ENCODE measurements at regions not wholly inside any gene's neighbourhood (a gene's known extent, or its start where the extent isn't known, plus 50 kb on each side); places are given as distances from the start of the nearest gene placed in this dataset.

GRCh38 chr14:80336608-80337106 lies 125.4 kb upstream of the DIO2 start:
- TF ChIP-seq SPI1 (IDR thresholded peaks at IDR 0.05; ENCODE audit: borderline replicate concordance, low read depth) (no peak), GABPA (IDR thresholded peaks at IDR 0.05; ENCODE audit: low read depth) (no peak), REST (IDR thresholded peaks at IDR 0.05; ENCODE audit: insufficient replicate concordance, low read depth) (no peak), POLR2AphosphoS5 (IDR thresholded peaks at IDR 0.05; ENCODE audit: low read depth) (no peak)
- TF ChIP-seq, protein P1, sequence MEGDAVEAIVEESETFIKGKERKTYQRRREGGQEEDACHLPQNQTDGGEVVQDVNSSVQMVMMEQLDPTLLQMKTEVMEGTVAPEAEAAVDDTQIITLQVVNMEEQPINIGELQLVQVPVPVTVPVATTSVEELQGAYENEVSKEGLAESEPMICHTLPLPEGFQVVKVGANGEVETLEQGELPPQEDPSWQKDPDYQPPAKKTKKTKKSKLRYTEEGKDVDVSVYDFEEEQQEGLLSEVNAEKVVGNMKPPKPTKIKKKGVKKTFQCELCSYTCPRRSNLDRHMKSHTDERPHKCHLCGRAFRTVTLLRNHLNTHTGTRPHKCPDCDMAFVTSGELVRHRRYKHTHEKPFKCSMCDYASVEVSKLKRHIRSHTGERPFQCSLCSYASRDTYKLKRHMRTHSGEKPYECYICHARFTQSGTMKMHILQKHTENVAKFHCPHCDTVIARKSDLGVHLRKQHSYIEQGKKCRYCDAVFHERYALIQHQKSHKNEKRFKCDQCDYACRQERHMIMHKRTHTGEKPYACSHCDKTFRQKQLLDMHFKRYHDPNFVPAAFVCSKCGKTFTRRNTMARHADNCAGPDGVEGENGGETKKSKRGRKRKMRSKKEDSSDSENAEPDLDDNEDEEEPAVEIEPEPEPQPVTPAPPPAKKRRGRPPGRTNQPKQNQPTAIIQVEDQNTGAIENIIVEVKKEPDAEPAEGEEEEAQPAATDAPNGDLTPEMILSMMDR (IDR thresholded peaks at IDR 0.05; ENCODE audit: insufficient read depth, low read length): no peak
- H3K4me3 ChIP-seq (replicated peaks; ENCODE audit: insufficient read depth, low read length): no peak overlapping the region
- no peak for DNase-seq (ENCODE audit: low read depth in 1 of 2, low spot score in 1 of 2)
- H3K27ac ChIP-seq (replicated peaks): no peak overlapping the region
- no peaks in the 10 kb centered on the region for H3K27me3 ChIP-seq (ENCODE audit: insufficient read depth, poor library complexity, severe bottlenecking)

GRCh38 chr14:80325688-80326087 lies 114.4 kb upstream of the DIO2 start:
- Histone ChIP-seq H3K27me3 (ENCODE audit: insufficient read depth, poor library complexity, severe bottlenecking) (no peaks in the 10 kb centered on the region), H3K4me3 (replicated peaks; ENCODE audit: insufficient read depth, low read length) (no peak overlapping the region), H3K27ac (replicated peaks) (no peak overlapping the region)
- no peak for DNase-seq (ENCODE audit: low read depth in 1 of 2, low spot score in 1 of 2)
- TF ChIP-seq, protein P1 (IDR thresholded peaks at IDR 0.05; ENCODE audit: insufficient read depth, low read length): no peak
- TF ChIP-seq POLR2AphosphoS5 (IDR thresholded peaks at IDR 0.05; ENCODE audit: low read depth) (no peak), SPI1 (IDR thresholded peaks at IDR 0.05; ENCODE audit: borderline replicate concordance, low read depth) (no peak), REST (IDR thresholded peaks at IDR 0.05; ENCODE audit: insufficient replicate concordance, low read depth) (no peak), GABPA (IDR thresholded peaks at IDR 0.05; ENCODE audit: low read depth) (no peak)

DNA sequence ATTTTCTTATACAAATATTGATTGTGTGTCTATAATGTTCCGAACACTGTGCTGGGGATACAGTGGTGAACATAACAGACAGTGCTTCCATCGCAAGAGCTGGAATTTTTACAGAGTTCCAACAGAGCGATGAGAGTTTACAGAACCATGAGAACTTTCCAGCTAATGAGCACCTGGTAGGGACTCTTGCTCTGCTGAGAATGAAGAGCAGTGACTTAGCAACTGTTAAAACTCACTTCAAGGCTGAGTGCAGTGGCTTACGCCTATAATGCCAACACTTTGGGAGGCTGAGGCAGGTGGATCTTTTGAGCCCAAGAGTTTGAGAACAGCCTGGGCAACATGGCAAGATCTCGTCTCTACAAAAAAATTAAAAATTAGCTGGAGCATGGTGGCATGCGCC lies 113.8 kb upstream of the DIO2 start:
- Histone ChIP-seq H3K27me3 (ENCODE audit: insufficient read depth, poor library complexity, severe bottlenecking) (no peaks in the 10 kb centered on the region), H3K4me3 (replicated peaks; ENCODE audit: insufficient read depth, low read length) (no peak overlapping the region), H3K27ac (replicated peaks) (no peak overlapping the region)
- TF ChIP-seq POLR2AphosphoS5 (IDR thresholded peaks at IDR 0.05; ENCODE audit: low read depth): no peak
- no peak for DNase-seq (ENCODE audit: low read depth in 1 of 2, low spot score in 1 of 2)

DNA sequence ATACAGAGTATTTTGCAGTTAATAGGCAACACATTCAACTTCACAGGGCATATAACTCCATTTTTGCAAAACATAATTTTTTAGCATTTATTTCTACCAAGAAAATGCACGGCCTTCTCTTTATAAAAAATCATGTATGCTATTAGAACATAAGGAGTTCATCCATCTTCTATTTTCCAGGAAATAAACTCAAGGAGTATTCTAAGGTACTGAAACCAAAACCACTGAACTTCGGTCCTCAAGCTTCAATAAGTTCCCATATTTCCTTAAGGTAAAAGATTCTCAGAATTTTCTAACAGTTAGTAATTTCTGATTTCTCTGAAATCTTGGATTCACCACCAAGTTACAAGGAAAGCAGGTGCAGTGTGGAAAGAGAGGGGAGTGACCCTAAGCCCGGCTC lies 113.3 kb upstream of the DIO2 start:
- DNase-seq (ENCODE audit: low read depth in 1 of 2, low spot score in 1 of 2): no peak
- TF ChIP-seq GABPA (IDR thresholded peaks at IDR 0.05; ENCODE audit: low read depth) (no peak), SPI1 (IDR thresholded peaks at IDR 0.05; ENCODE audit: borderline replicate concordance, low read depth) (no peak)
- TF ChIP-seq, protein P1 (IDR thresholded peaks at IDR 0.05; ENCODE audit: insufficient read depth, low read length): no peak
- no peak overlapping the region for H3K27ac ChIP-seq (replicated peaks)
- H3K4me3 ChIP-seq (replicated peaks; ENCODE audit: insufficient read depth, low read length): no peak overlapping the region
- H3K27me3 ChIP-seq (ENCODE audit: insufficient read depth, poor library complexity, severe bottlenecking): no peaks in the 10 kb centered on the region

Measured in HL-60 (cell line).